HG03064 (cell line): ENCODE measurements at regions not wholly inside any gene's neighbourhood (a gene's known extent, or its start where the extent isn't known, plus 50 kb on each side); places are given as distances from the start of the nearest gene placed in this dataset.

Experiments
- ATAC-seq: cut with Tn5 transposase; IDR thresholded peaks from one replicate; pipeline ENCODE4 v1.9.1; 2021; ENCODE audit warnings: low read depth; ENCODE audit not compliant: unreplicated experiment

DNA sequence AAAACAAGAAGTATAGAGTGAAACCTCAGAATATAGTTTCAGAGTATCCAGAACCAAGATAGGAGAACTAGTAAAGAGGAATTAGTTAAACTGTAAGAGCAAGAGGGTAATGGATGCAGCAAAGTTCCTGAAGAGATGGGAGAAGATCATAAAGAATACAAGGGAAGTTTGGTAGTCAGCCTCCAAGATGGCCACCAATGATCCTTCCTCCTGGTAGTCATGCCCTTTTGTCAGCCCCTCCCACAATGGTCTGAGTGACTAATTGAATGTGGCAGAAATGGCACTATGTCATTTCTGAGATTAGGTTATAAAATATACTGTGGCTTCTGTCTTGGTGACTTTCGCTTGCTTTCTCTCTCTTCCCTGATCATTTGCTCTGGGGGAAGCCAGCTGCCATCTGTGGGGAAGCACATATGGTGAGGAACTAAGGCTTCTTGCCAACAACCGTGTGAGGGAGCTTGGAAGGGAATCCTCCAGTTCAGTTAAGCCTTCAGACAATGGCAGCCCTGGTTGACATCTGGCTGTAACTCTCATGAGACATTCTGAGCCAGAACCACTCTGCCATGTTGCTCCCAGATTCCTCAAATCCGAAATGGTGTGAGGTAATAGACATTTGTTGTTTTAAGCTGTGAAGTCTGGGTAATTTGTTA is 55.3 kb upstream of the AMN1 start:
- no peak for ATAC-seq

DNA sequence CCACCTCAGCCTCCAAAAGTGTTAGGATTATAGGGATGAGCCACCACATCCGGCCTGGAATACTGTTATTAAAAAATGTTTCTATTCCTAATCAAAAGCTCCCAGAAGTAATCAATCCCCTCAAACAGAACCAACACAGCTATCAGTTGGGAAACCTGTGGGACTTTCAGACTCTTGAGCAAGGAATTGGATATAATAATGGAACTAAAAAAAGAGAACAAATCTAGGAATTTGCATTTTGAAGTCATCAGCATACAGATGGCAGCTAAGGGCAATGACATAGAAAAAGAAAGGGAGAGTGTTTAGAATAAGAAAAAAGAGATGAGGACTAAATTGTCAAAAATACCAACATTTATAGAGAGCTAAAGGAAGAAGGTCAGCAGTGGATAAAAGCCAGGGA is 54.7 kb upstream of the AMN1 start:
- no peak for ATAC-seq

DNA sequence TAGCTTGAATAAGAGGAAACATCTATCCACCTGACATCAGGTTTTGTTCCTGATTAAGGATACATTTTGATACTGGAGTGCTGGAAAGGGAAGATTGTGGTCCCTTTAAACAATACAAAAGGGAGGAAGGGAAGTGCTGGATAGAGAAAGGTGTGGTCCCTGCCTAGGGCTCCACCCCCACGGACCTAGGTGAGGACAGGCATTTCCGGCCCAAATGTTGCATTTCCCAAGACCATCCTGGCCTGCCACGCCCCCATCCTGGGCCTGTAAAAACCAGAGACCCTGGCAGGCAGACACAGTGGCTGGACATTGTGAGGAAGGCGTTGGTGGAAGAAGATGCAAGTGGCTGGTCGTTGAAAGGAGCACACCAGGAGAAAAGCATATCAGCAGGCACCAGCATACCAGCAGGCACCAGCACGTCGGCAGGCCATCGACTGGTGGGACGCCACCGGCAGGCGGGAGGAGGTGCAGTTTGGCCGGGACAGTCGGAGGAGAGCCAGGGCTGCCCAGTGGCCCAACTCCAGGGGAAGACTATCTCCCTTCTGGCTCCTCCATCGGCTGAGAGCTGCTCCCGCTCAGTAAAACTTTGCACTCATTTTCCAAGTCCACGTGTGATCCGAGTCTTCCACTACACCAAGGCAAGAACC is 53.2 kb upstream of the AMN1 start:
- ATAC-seq, result no peak

DNA sequence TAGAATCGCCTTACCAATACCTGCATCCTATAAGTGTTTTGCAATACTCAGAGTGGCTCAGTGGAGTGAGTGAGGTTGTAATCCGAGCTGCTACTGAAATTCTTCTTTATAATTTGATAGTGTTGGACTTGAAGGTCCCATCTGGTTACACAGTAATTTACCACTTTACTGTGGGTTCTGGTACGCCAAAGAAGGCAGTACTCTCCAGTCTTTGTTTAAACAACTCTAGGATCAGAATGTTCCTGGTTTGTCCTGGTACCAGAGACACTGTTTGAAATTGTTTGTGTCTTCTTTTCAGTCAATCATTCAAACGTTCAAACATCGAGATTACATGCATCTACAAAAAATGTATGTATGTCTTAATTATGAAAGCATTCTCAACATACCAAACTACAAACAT is 51.3 kb upstream of the AMN1 start:
- ATAC-seq, result no peak

DNA sequence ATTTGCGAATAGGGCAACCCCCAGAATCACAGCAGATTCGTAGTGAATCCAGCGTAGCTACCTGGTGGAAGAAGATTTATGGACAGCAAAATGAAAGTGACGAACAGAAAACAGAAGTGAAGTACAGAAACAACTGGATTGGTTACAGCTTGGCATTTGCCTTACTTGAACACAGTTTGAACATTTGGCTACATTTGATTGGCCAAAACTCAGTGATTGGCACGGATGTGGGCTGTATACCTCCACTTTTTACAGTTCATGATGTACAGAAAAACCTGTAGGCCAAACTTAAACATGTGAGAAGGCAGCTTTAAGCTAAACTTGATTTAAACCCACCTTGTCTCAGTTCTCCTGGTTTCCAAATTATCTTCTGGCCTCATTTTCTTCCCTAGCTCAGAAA is 49.9 kb upstream of the AMN1 start:
- ATAC-seq, result no peak
